ENCODE measurements at regions not wholly inside any gene's neighbourhood (a gene's known extent, or its start where the extent isn't known, plus 50 kb on each side); places are given as distances from the start of the nearest gene placed in this dataset.

GRCh38 chr10:88154596-88155250, 291.3 kb downstream of the PTEN start:
- H3K36me3 ChIP-seq (ENCODE audit: control insufficient read depth, insufficient read depth, low read length) = no peaks in the 10 kb centered on the region
- no peak for DNase-seq (ENCODE audit: extremely low read depth, insufficient read length)
- H3K4me3 ChIP-seq (replicated peaks; ENCODE audit: low read depth, low read length) = no peak overlapping the region
- no peaks in the 10 kb centered on the region for H3K27me3 ChIP-seq (replicated peaks; ENCODE audit: control insufficient read depth, insufficient read depth, low read length)
- no peak for TF ChIP-seq CTCF (IDR thresholded peaks at IDR 0.05; ENCODE audit: insufficient read depth, low read length, poor library complexity, severe bottlenecking)

- H3K36me3 ChIP-seq (ENCODE audit: control insufficient read depth, insufficient read depth, low read length) = no peaks in the 10 kb centered on the region
- H3K4me3 ChIP-seq (replicated peaks; ENCODE audit: low read depth, low read length) = no peak overlapping the region
- DNase-seq (ENCODE audit: extremely low read depth, insufficient read length) = no peak
- H3K27me3 ChIP-seq (replicated peaks; ENCODE audit: control insufficient read depth, insufficient read depth, low read length) = no peaks in the 10 kb centered on the region
- TF ChIP-seq CTCF (IDR thresholded peaks at IDR 0.05; ENCODE audit: insufficient read depth, low read length, poor library complexity, severe bottlenecking) = no peak
Observed at GRCh38 chr10:88156341-88156740, 292.9 kb downstream of the PTEN start.

- no peak for TF ChIP-seq CTCF (IDR thresholded peaks at IDR 0.05; ENCODE audit: insufficient read depth, low read length, poor library complexity, severe bottlenecking)
- no peaks in the 10 kb centered on the region for H3K27me3 ChIP-seq (replicated peaks; ENCODE audit: control insufficient read depth, insufficient read depth, low read length)
- no peak for DNase-seq (ENCODE audit: extremely low read depth, insufficient read length)
- no peak overlapping the region for H3K4me3 ChIP-seq (replicated peaks; ENCODE audit: low read depth, low read length)
- no peaks in the 10 kb centered on the region for H3K36me3 ChIP-seq (ENCODE audit: control insufficient read depth, insufficient read depth, low read length)
Observed at GRCh38 chr10:88157981-88158465, 294.6 kb downstream of the PTEN start.

- Histone ChIP-seq H3K27me3 (replicated peaks; ENCODE audit: control insufficient read depth, insufficient read depth, low read length) (no peaks in the 10 kb centered on the region), H3K36me3 (ENCODE audit: control insufficient read depth, insufficient read depth, low read length) (no peaks in the 10 kb centered on the region), H3K4me3 (replicated peaks; ENCODE audit: low read depth, low read length) (no peak overlapping the region)
- TF ChIP-seq CTCF (IDR thresholded peaks at IDR 0.05; ENCODE audit: insufficient read depth, low read length, poor library complexity, severe bottlenecking) = no peak
- DNase-seq (ENCODE audit: extremely low read depth, insufficient read length) = no peak
Observed at GRCh38 chr10:88158526-88159122, 295.2 kb downstream of the PTEN start.

GRCh38 chr10:88159127-88159829, 295.9 kb downstream of the PTEN start:
- H3K4me3 ChIP-seq (replicated peaks; ENCODE audit: low read depth, low read length) = no peak overlapping the region
- no peaks in the 10 kb centered on the region for H3K27me3 ChIP-seq (replicated peaks; ENCODE audit: control insufficient read depth, insufficient read depth, low read length)
- H3K36me3 ChIP-seq (ENCODE audit: control insufficient read depth, insufficient read depth, low read length) = no peaks in the 10 kb centered on the region
- DNase-seq (ENCODE audit: extremely low read depth, insufficient read length) = no peak
- no peak for TF ChIP-seq CTCF (IDR thresholded peaks at IDR 0.05; ENCODE audit: insufficient read depth, low read length, poor library complexity, severe bottlenecking)
